ENCODE measurements at regions not wholly inside any gene's neighbourhood (a gene's known extent, or its start where the extent isn't known, plus 50 kb on each side); places are given as distances from the start of the nearest gene placed in this dataset.

DNA sequence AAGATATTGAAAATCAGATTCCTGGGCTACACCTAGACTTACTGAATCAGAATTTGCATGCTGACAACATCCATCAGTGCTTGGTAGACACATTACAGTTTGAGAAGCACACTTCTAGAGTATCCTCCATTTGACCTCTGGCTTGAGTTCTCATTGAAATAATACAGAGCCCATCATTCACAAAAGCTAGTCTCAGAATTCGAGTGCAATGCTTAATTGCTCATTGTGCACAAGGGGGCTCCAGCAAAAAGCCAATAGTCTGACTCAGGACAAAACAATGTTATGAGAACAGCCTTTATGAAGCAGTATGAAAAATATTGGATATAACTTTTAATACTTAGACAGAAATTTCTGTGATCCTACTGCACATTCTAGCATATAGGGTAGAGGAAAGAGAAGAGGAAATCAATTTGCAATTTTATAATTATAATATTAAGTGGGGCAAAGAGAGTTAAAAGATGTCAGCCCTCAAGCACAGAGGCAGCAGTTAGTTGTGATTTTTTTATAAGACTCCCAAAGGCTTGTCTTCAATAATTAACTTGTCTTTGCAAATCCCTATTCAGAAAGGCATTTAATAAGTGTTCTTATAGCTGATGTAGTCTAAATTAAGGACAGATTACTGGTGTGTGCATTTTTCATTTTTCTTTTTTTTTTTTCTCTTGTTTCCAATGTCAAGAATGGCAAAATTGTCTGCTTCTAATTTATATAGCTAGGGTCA is 105.8 kb upstream of the ANK3 start:
- TF ChIP-seq POLR2AphosphoS5 (IDR thresholded peaks at IDR 0.05) = no peak
- TF ChIP-seq, protein P1, sequence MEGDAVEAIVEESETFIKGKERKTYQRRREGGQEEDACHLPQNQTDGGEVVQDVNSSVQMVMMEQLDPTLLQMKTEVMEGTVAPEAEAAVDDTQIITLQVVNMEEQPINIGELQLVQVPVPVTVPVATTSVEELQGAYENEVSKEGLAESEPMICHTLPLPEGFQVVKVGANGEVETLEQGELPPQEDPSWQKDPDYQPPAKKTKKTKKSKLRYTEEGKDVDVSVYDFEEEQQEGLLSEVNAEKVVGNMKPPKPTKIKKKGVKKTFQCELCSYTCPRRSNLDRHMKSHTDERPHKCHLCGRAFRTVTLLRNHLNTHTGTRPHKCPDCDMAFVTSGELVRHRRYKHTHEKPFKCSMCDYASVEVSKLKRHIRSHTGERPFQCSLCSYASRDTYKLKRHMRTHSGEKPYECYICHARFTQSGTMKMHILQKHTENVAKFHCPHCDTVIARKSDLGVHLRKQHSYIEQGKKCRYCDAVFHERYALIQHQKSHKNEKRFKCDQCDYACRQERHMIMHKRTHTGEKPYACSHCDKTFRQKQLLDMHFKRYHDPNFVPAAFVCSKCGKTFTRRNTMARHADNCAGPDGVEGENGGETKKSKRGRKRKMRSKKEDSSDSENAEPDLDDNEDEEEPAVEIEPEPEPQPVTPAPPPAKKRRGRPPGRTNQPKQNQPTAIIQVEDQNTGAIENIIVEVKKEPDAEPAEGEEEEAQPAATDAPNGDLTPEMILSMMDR (IDR thresholded peaks at IDR 0.05) = no peak
- no peak for TF ChIP-seq EP300 (IDR thresholded peaks at IDR 0.05)

Measured in esophagus muscularis mucosa (tissue), 4 donors.